ENCODE measurements at regions not wholly inside any gene's neighbourhood (a gene's known extent, or its start where the extent isn't known, plus 50 kb on each side); places are given as distances from the start of the nearest gene placed in this dataset.

- no peak overlapping the region for H3K4me3 ChIP-seq (ENCODE audit: control insufficient read depth, low read depth, low read length)
- DNase-seq (ENCODE audit: low read depth) = no peak
- TF ChIP-seq CTCF (conservative IDR thresholded peaks at IDR 0.05; ENCODE audit: control insufficient read depth, insufficient read depth, low read depth, low read length) = no peak
Observed at GRCh38 chr14:71289536-71289935, 382.3 kb downstream of the PCNX1 start.

GRCh38 chr14:71290301-71290700 is 383.0 kb downstream of the PCNX1 start:
- TF ChIP-seq CTCF (conservative IDR thresholded peaks at IDR 0.05; ENCODE audit: control insufficient read depth, insufficient read depth, low read depth, low read length) = no peak
- no peak overlapping the region for H3K4me3 ChIP-seq (ENCODE audit: control insufficient read depth, low read depth, low read length)
- DNase-seq (ENCODE audit: low read depth) = no peak

DNA sequence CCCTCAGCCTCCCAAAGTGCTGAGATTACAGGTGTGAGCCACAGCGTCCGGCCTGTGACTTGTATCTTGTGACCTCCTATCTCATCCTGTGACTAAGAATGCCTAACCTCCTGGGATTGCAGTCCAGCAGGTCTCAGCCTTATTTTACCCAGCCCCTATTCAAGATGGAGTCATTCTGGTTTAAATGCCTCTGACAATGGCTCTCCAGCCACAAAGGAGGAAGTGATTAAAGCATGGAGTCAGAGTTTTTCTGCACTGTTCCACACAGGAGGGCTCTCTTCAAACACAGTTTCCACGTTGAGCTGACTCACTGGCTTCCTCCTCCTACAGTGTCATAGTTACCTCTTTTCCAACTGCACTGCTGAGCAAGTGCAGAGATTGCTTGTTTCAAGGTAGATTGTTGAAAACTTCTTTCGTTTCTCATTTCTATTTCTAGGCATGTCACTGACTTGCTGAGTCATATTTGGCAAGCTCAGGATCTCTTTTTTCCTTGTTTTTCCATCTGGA is 383.8 kb downstream of the PCNX1 start:
- no peak for TF ChIP-seq CTCF (conservative IDR thresholded peaks at IDR 0.05; ENCODE audit: control insufficient read depth, insufficient read depth, low read depth, low read length)
- peak; percentile 80 for DNase-seq (ENCODE audit: low read depth)
- no peak overlapping the region for H3K4me3 ChIP-seq (ENCODE audit: control insufficient read depth, low read depth, low read length)

- no peak overlapping the region for H3K4me3 ChIP-seq (ENCODE audit: control insufficient read depth, low read depth, low read length)
- DNase-seq (ENCODE audit: low read depth) = no peak
- no peak for TF ChIP-seq CTCF (conservative IDR thresholded peaks at IDR 0.05; ENCODE audit: control insufficient read depth, insufficient read depth, low read depth, low read length)
Observed at GRCh38 chr14:71296184-71296583, 388.9 kb downstream of the PCNX1 start.

GRCh38 chr14:71300566-71301330 is 393.5 kb downstream of the PCNX1 start:
- peak; percentile 38 for DNase-seq (ENCODE audit: low read depth)
- H3K4me3 ChIP-seq (ENCODE audit: control insufficient read depth, low read depth, low read length) = no peak overlapping the region
- no peak for TF ChIP-seq CTCF (conservative IDR thresholded peaks at IDR 0.05; ENCODE audit: control insufficient read depth, insufficient read depth, low read depth, low read length)

DNA sequence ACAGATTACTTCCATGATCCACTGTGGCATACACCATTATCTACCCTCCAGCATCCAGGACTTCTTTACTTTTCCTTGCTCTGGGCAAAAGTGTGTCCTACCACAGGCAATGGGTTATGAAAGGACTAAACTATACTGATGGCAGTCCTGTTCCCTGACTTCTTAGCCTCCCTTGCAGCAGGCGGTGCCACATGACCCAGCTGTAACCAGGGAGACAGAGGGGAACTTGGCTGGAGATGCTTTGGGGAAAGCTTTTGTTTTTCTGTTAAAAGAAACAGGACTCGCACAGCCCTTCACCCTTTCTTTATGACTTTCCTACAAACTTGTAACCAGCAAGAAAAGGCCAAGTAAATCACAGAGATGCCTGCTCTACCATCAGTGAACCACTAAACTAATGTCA is 394.4 kb downstream of the PCNX1 start:
- DNase-seq (ENCODE audit: low read depth) = no peak
- no peak for TF ChIP-seq CTCF (conservative IDR thresholded peaks at IDR 0.05; ENCODE audit: control insufficient read depth, insufficient read depth, low read depth, low read length)
- H3K4me3 ChIP-seq (ENCODE audit: control insufficient read depth, low read depth, low read length) = no peak overlapping the region

Measured in fibroblast of mammary gland (primary cell).